ENCODE measurements at regions not wholly inside any gene's neighbourhood (a gene's known extent, or its start where the extent isn't known, plus 50 kb on each side); places are given as distances from the start of the nearest gene placed in this dataset.

GRCh38 chr2:61774351-61774750 lies 79.5 kb downstream of the FAM161A start:
- no peaks in the 10 kb centered on the region for H3K9me3 ChIP-seq (ENCODE audit: control insufficient read depth, insufficient read depth, low read length)
- H3K27me3 ChIP-seq (ENCODE audit: control insufficient read depth, insufficient read depth, low read length) = no peaks in the 10 kb centered on the region
- no peaks in the 10 kb centered on the region for H3K36me3 ChIP-seq (ENCODE audit: control insufficient read depth, insufficient read depth, low read length)
- no peak overlapping the region for H3K9ac ChIP-seq (ENCODE audit: low read depth, low read length)
- no peak overlapping the region for H3K27ac ChIP-seq (ENCODE audit: low read depth, low read length)
- no peaks in the 10 kb centered on the region for H3K4me1 ChIP-seq (ENCODE audit: control insufficient read depth, insufficient read depth, low read length)
- H3K4me3 ChIP-seq (ENCODE audit: low read depth, low read length) = no peak overlapping the region

- Histone ChIP-seq H3K9me3 (ENCODE audit: control insufficient read depth, insufficient read depth, low read length) (no peaks in the 10 kb centered on the region), H3K27me3 (ENCODE audit: control insufficient read depth, insufficient read depth, low read length) (no peaks in the 10 kb centered on the region), H3K27ac (ENCODE audit: low read depth, low read length) (no peak overlapping the region), H3K4me3 (ENCODE audit: low read depth, low read length) (no peak overlapping the region), H3K9ac (ENCODE audit: low read depth, low read length) (no peak overlapping the region), H3K4me1 (ENCODE audit: control insufficient read depth, insufficient read depth, low read length) (no peaks in the 10 kb centered on the region), H3K36me3 (ENCODE audit: control insufficient read depth, insufficient read depth, low read length) (no peaks in the 10 kb centered on the region)
These were observed 81.7 kb downstream of the FAM161A start for GRCh38 chr2:61771904-61772845.

GRCh38 chr2:61770746-61771145 lies 83.1 kb downstream of the FAM161A start:
- Histone ChIP-seq H3K9me3 (ENCODE audit: control insufficient read depth, insufficient read depth, low read length) (no peaks in the 10 kb centered on the region), H3K4me3 (ENCODE audit: low read depth, low read length) (no peak overlapping the region), H3K36me3 (ENCODE audit: control insufficient read depth, insufficient read depth, low read length) (no peaks in the 10 kb centered on the region), H3K4me1 (ENCODE audit: control insufficient read depth, insufficient read depth, low read length) (no peaks in the 10 kb centered on the region), H3K27ac (ENCODE audit: low read depth, low read length) (no peak overlapping the region), H3K9ac (ENCODE audit: low read depth, low read length) (no peak overlapping the region), H3K27me3 (ENCODE audit: control insufficient read depth, insufficient read depth, low read length) (no peaks in the 10 kb centered on the region)

- Histone ChIP-seq H3K9ac (ENCODE audit: low read depth, low read length) (no peak overlapping the region), H3K36me3 (ENCODE audit: control insufficient read depth, insufficient read depth, low read length) (no peaks in the 10 kb centered on the region), H3K9me3 (ENCODE audit: control insufficient read depth, insufficient read depth, low read length) (no peaks in the 10 kb centered on the region), H3K27ac (ENCODE audit: low read depth, low read length) (no peak overlapping the region), H3K4me1 (ENCODE audit: control insufficient read depth, insufficient read depth, low read length) (no peaks in the 10 kb centered on the region), H3K27me3 (ENCODE audit: control insufficient read depth, insufficient read depth, low read length) (no peaks in the 10 kb centered on the region), H3K4me3 (ENCODE audit: low read depth, low read length) (no peak overlapping the region)
These were observed 83.6 kb downstream of the FAM161A start for GRCh38 chr2:61770298-61770697.

GRCh38 chr2:61769093-61769675 lies 84.7 kb downstream of the FAM161A start:
- Histone ChIP-seq H3K4me3 (ENCODE audit: low read depth, low read length) (no peak overlapping the region), H3K36me3 (ENCODE audit: control insufficient read depth, insufficient read depth, low read length) (no peaks in the 10 kb centered on the region), H3K4me1 (ENCODE audit: control insufficient read depth, insufficient read depth, low read length) (no peaks in the 10 kb centered on the region), H3K27ac (ENCODE audit: low read depth, low read length) (no peak overlapping the region), H3K9me3 (ENCODE audit: control insufficient read depth, insufficient read depth, low read length) (no peaks in the 10 kb centered on the region), H3K9ac (ENCODE audit: low read depth, low read length) (no peak overlapping the region), H3K27me3 (ENCODE audit: control insufficient read depth, insufficient read depth, low read length) (no peaks in the 10 kb centered on the region)

- no peaks in the 10 kb centered on the region for H3K9me3 ChIP-seq (ENCODE audit: control insufficient read depth, insufficient read depth, low read length)
- H3K4me3 ChIP-seq (ENCODE audit: low read depth, low read length) = peak overlapping the region; percentile 92
- H3K4me1 ChIP-seq (ENCODE audit: control insufficient read depth, insufficient read depth, low read length) = no peaks in the 10 kb centered on the region
- H3K27ac ChIP-seq (ENCODE audit: low read depth, low read length) = peak overlapping the region; percentile 98
- no peaks in the 10 kb centered on the region for H3K36me3 ChIP-seq (ENCODE audit: control insufficient read depth, insufficient read depth, low read length)
- peak overlapping the region; percentile 89 for H3K9ac ChIP-seq (ENCODE audit: low read depth, low read length)
- no peaks in the 10 kb centered on the region for H3K27me3 ChIP-seq (ENCODE audit: control insufficient read depth, insufficient read depth, low read length)
These were observed 89.6 kb downstream of the FAM161A start for GRCh38 chr2:61764035-61764800.

GRCh38 chr2:61763605-61764034 lies 90.2 kb downstream of the FAM161A start:
- Histone ChIP-seq H3K36me3 (ENCODE audit: control insufficient read depth, insufficient read depth, low read length) (no peaks in the 10 kb centered on the region), H3K9ac (ENCODE audit: low read depth, low read length) (peak overlapping the region; percentile 84), H3K4me1 (ENCODE audit: control insufficient read depth, insufficient read depth, low read length) (no peaks in the 10 kb centered on the region), H3K4me3 (ENCODE audit: low read depth, low read length) (peak overlapping the region; percentile 92), H3K27me3 (ENCODE audit: control insufficient read depth, insufficient read depth, low read length) (no peaks in the 10 kb centered on the region), H3K27ac (ENCODE audit: low read depth, low read length) (peak overlapping the region; percentile 98), H3K9me3 (ENCODE audit: control insufficient read depth, insufficient read depth, low read length) (no peaks in the 10 kb centered on the region)

GRCh38 chr2:61762292-61762691 lies 91.6 kb downstream of the FAM161A start:
- Histone ChIP-seq H3K27me3 (ENCODE audit: control insufficient read depth, insufficient read depth, low read length) (no peaks in the 10 kb centered on the region), H3K27ac (ENCODE audit: low read depth, low read length) (no peak overlapping the region), H3K36me3 (ENCODE audit: control insufficient read depth, insufficient read depth, low read length) (no peaks in the 10 kb centered on the region), H3K9me3 (ENCODE audit: control insufficient read depth, insufficient read depth, low read length) (no peaks in the 10 kb centered on the region), H3K9ac (ENCODE audit: low read depth, low read length) (no peak overlapping the region), H3K4me1 (ENCODE audit: control insufficient read depth, insufficient read depth, low read length) (no peaks in the 10 kb centered on the region), H3K4me3 (ENCODE audit: low read depth, low read length) (no peak overlapping the region)

- Histone ChIP-seq H3K4me1 (ENCODE audit: control insufficient read depth, insufficient read depth, low read length) (no peaks in the 10 kb centered on the region), H3K36me3 (ENCODE audit: control insufficient read depth, insufficient read depth, low read length) (no peaks in the 10 kb centered on the region), H3K27me3 (ENCODE audit: control insufficient read depth, insufficient read depth, low read length) (no peaks in the 10 kb centered on the region), H3K27ac (ENCODE audit: low read depth, low read length) (no peak overlapping the region), H3K4me3 (ENCODE audit: low read depth, low read length) (no peak overlapping the region), H3K9ac (ENCODE audit: low read depth, low read length) (no peak overlapping the region), H3K9me3 (ENCODE audit: control insufficient read depth, insufficient read depth, low read length) (no peaks in the 10 kb centered on the region)
These were observed 94.1 kb downstream of the FAM161A start for GRCh38 chr2:61759718-61760117.

- Histone ChIP-seq H3K9me3 (ENCODE audit: control insufficient read depth, insufficient read depth, low read length) (no peaks in the 10 kb centered on the region), H3K9ac (ENCODE audit: low read depth, low read length) (no peak overlapping the region), H3K27me3 (ENCODE audit: control insufficient read depth, insufficient read depth, low read length) (no peaks in the 10 kb centered on the region), H3K36me3 (ENCODE audit: control insufficient read depth, insufficient read depth, low read length) (no peaks in the 10 kb centered on the region), H3K27ac (ENCODE audit: low read depth, low read length) (no peak overlapping the region), H3K4me3 (ENCODE audit: low read depth, low read length) (no peak overlapping the region), H3K4me1 (ENCODE audit: control insufficient read depth, insufficient read depth, low read length) (no peaks in the 10 kb centered on the region)
These were observed 94.9 kb downstream of the FAM161A start for GRCh38 chr2:61759005-61759404.

GRCh38 chr2:61758159-61758558 lies 95.7 kb downstream of the FAM161A start:
- no peak overlapping the region for H3K27ac ChIP-seq (ENCODE audit: low read depth, low read length)
- H3K9me3 ChIP-seq (ENCODE audit: control insufficient read depth, insufficient read depth, low read length) = no peaks in the 10 kb centered on the region

More at GRCh38 chr2:61758159-61758558, 95.7 kb downstream of the FAM161A start:
- Histone ChIP-seq H3K36me3 (ENCODE audit: control insufficient read depth, insufficient read depth, low read length) (no peaks in the 10 kb centered on the region), H3K4me3 (ENCODE audit: low read depth, low read length) (no peak overlapping the region), H3K4me1 (ENCODE audit: control insufficient read depth, insufficient read depth, low read length) (no peaks in the 10 kb centered on the region), H3K27me3 (ENCODE audit: control insufficient read depth, insufficient read depth, low read length) (no peaks in the 10 kb centered on the region), H3K9ac (ENCODE audit: low read depth, low read length) (no peak overlapping the region)

All from HUES48 (cell line).